ENCODE measurements at regions not wholly inside any gene's neighbourhood (a gene's known extent, or its start where the extent isn't known, plus 50 kb on each side); places are given as distances from the start of the nearest gene placed in this dataset.

GRCh38 chr2:116706396-116706795 lies 1108.1 kb upstream of the DDX18 start:
- Histone ChIP-seq H4K91ac (ENCODE audit: insufficient read depth, low read depth, low read length) (no peak overlapping the region), H3K27me3 (ENCODE audit: control insufficient read depth, insufficient read depth, low read length) (no peaks in the 10 kb centered on the region), H4K5ac (ENCODE audit: low read depth, low read length) (no peak overlapping the region), H2AK5ac (ENCODE audit: low read depth, low read length) (no peak overlapping the region), H3K4me1 (ENCODE audit: control insufficient read depth, insufficient read depth, low read length) (no peaks in the 10 kb centered on the region), H3K79me1 (ENCODE audit: low read depth in 1 of 2, low read length in 2 of 2) (no peaks in the 10 kb centered on the region), H3K27ac (ENCODE audit: insufficient read depth, low read length) (no peak overlapping the region), H3K36me3 (ENCODE audit: control insufficient read depth, insufficient read depth, low read length) (no peaks in the 10 kb centered on the region), H3K9me1 (ENCODE audit: insufficient read depth, low read length) (no peaks in the 10 kb centered on the region), H3K18ac (ENCODE audit: low read depth, low read length) (no peak overlapping the region), H2AK9ac (replicated peaks; ENCODE audit: low read depth, low read length, poor library complexity) (no peak overlapping the region), H4K8ac (ENCODE audit: low read depth in 2 of 2, low read length in 2 of 2) (no peak overlapping the region), H3K23ac (ENCODE audit: low read depth, low read length) (no peak overlapping the region), H3K9ac (ENCODE audit: low read depth, low read length) (no peak overlapping the region), H3K4me3 (ENCODE audit: insufficient read depth, low read depth, low read length) (no peak overlapping the region), H4K20me1 (ENCODE audit: insufficient read depth, low read length) (no peaks in the 10 kb centered on the region), H3K56ac (ENCODE audit: extremely low read depth, insufficient read depth, low read length) (no peak overlapping the region), H2BK15ac (ENCODE audit: low read depth, low read length) (no peak overlapping the region), H3K14ac (replicated peaks; ENCODE audit: low read depth, low read length) (no peak overlapping the region), H2BK5ac (ENCODE audit: low read depth, low read length, poor library complexity, severe bottlenecking) (no peak overlapping the region), H3K9me3 (ENCODE audit: control insufficient read depth, insufficient read depth, low read length) (peaks cover 4% of the 10 kb centered on the region; the same call in 1 of the 2 replicates), H2BK120ac (ENCODE audit: low read depth, low read length) (no peak overlapping the region), H2BK20ac (ENCODE audit: low read depth, low read length) (no peak overlapping the region), H2AFZ (replicated peaks; ENCODE audit: low read length, poor library complexity) (no peak overlapping the region), H3K4ac (ENCODE audit: low read depth, low read length) (no peak overlapping the region), H3K4me2 (ENCODE audit: low read depth, low read length) (no peak overlapping the region)
- CTCF ChIA-PET = no interaction called here
- DNase-seq (no peak), ATAC-seq (ENCODE audit: low read depth) (no peak)
- BruUV-seq (replicated peaks) = no TSS peak
- in situ Hi-C loops (cut with MboI; ENCODE audit: low sequenced_read_pairs) (no loop called here), intact Hi-C loops (cut with micrococcal nuclease) (no loop called here), dilution Hi-C loops (cut with HindIII; ENCODE audit: low sequenced_read_pairs, unreplicated experiment) (no loop called here)
- WGBS, 2 experiments (ENCODE audit: extremely low coverage in 2 of 2, insufficient read length in 1 of 2) = no CpG with 5 or more reads among the region's 3 CpGs
- TF ChIP-seq MAFK (IDR thresholded peaks at IDR 0.05; ENCODE audit: low read depth, low read length) (no peak), RFX5 (IDR thresholded peaks at IDR 0.05; ENCODE audit: low read depth, low read length) (no peak), CHD1 (IDR thresholded peaks at IDR 0.05; ENCODE audit: low read depth, low read length) (no peak)
- POLR2A ChIA-PET (ENCODE audit: unreplicated experiment) = no interaction called here
